Right lobe of liver (tissue), 6 donors: ENCODE measurements at regions not wholly inside any gene's neighbourhood (a gene's known extent, or its start where the extent isn't known, plus 50 kb on each side); places are given as distances from the start of the nearest gene placed in this dataset.

Experiments used
- ATAC-seq, 4 donors: fragments of 200-7000 bp; cut with Tn5 transposase; one replicate each; pipeline ENCODE4 v1.9.1; 2020; ENCODE audit warnings: mild to moderate bottlenecking in 4 of 4, moderate library complexity in 4 of 4
- DNase-seq, 3 donors: peaks; one replicate each; pipeline ENCODE4 v3.0.0-alpha.2; 2020
- H3K27ac ChIP-seq, 3 donors: fragments of 200-600 bp; one replicate each; pipeline ENCODE4 v1.8.0; 2022
- H3K27me3 ChIP-seq, 2 donors: fragments of 200-600 bp; one replicate each; pipeline ENCODE4 v1.8.0; 2022
- H3K36me3 ChIP-seq, 4 donors: fragments of 200-600 bp; sonication (generic) in 1 of 4; one replicate each; pipeline versions ENCODE4 v1.5.1 to v1.8.0; 2017 to 2022; ENCODE audit warnings: control low read depth in 1 of 4
- H3K4me1 ChIP-seq, 4 donors: fragments of 200-600 bp; sonication (generic) in 1 of 4; one replicate each; pipeline versions ENCODE4 v1.5.1 to v1.8.0; 2017 to 2022; ENCODE audit warnings: control low read depth in 1 of 4
- H3K4me3 ChIP-seq, 3 donors: fragments of 200-600 bp; one replicate each; pipeline ENCODE4 v1.8.0; 2022
- H3K9me3 ChIP-seq, 4 donors: fragments of 200-600 bp; sonication (generic) in 1 of 4; one replicate each; pipeline versions ENCODE4 v1.5.1 to v1.8.0; 2017 to 2022; ENCODE audit warnings: control low read depth in 1 of 4
- POLR2A ChIP-seq: fragments of 450-650 bp; IDR thresholded peaks from one replicate; pipeline ENCODE4 v1.6.1; 2017; ENCODE audit warnings: antibody characterized with exemption, mild to moderate bottlenecking
- WGBS: methylation state at CpG from one replicate; pipeline ENCODE4 v1.1.6; 2018; ENCODE audit warnings: low coverage, low lambda C conversion rate; ENCODE audit not compliant: insufficient coverage; ENCODE audit errors: missing lambda C conversion rate; 5-methylcytosine and 5-hydroxymethylcytosine counted together
- intact Hi-C, 2 donors: fragments of 100-400 bp; cut with DNase I; formaldehyde crosslinking; loops; one replicate each; pipeline versions ENCODE4 v1.11.2 to v1.14.1; 2022
- TF ChIP-seq, protein P1 (sequence below), 4 donors: fragments of 200-600 bp in 3 of 4; fragments of 450-650 bp in 1 of 4; IDR thresholded peaks; one replicate each; pipeline versions ENCODE4 v1.5.1 to v1.8.0; 2016 to 2022; ENCODE audit warnings: antibody characterized with exemption in 4 of 4, mild to moderate bottlenecking in 2 of 4
- donor health status: DM: no; HTN: yes; CAD: no.
- donor health status: DM: no; HTN: no; CAD: no.
- donor health status: DM: no; HTN: no; CAD: no.
- donor health status: DM: no; HTN: yes; CAD: no.
- donor health status: DM: no; HTN: yes; CAD: no.

DNA sequence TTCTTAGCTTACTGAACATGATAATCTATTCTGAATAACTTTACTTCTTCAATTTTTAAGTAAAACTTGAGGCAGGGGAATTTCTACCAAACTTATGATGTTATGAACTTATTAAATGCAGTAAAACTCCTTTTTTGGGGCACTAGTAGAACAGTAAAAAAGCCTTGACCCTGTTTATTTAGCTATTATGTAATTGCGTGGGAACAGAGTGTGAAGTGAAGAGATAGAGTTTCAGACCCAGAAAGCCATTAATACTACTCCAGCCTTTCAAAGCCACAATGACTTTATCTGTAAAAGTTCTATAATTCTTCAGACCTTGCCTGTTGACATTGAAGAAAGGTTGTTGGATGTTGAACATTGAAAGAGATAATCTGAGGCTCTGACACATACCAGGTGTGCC lies 638.8 kb upstream of the GRM7 start:
- no peaks in the 10 kb centered on the region for H3K4me1 ChIP-seq
- H3K36me3 ChIP-seq: no peaks in the 10 kb centered on the region
- H3K27ac ChIP-seq: no peak overlapping the region
- intact Hi-C loops: no loop called here
- WGBS: 43% methylated on average over 1 of the region's 1 CpG
- TF ChIP-seq, protein P1, sequence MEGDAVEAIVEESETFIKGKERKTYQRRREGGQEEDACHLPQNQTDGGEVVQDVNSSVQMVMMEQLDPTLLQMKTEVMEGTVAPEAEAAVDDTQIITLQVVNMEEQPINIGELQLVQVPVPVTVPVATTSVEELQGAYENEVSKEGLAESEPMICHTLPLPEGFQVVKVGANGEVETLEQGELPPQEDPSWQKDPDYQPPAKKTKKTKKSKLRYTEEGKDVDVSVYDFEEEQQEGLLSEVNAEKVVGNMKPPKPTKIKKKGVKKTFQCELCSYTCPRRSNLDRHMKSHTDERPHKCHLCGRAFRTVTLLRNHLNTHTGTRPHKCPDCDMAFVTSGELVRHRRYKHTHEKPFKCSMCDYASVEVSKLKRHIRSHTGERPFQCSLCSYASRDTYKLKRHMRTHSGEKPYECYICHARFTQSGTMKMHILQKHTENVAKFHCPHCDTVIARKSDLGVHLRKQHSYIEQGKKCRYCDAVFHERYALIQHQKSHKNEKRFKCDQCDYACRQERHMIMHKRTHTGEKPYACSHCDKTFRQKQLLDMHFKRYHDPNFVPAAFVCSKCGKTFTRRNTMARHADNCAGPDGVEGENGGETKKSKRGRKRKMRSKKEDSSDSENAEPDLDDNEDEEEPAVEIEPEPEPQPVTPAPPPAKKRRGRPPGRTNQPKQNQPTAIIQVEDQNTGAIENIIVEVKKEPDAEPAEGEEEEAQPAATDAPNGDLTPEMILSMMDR (IDR thresholded peaks at IDR 0.05): no peak
- TF ChIP-seq POLR2A: no peak
- DNase-seq (no peak), ATAC-seq (no peak)
- no peak overlapping the region for H3K4me3 ChIP-seq
- no peaks in the 10 kb centered on the region for H3K27me3 ChIP-seq
- H3K9me3 ChIP-seq: no peaks in the 10 kb centered on the region

GRCh38 chr3:6223572-6223971 lies 637.3 kb upstream of the GRM7 start:
- Histone ChIP-seq H3K27me3 (no peaks in the 10 kb centered on the region), H3K36me3 (no peaks in the 10 kb centered on the region), H3K9me3 (no peaks in the 10 kb centered on the region), H3K4me3 (no peak overlapping the region), H3K27ac (no peak overlapping the region), H3K4me1 (no peaks in the 10 kb centered on the region)
- TF ChIP-seq, protein P1 (IDR thresholded peaks at IDR 0.05): no peak
- TF ChIP-seq POLR2A: no peak
- no peak for ATAC-seq
- WGBS: 59% methylated on average over 3 of the region's 3 CpGs
- intact Hi-C loops: no loop called here
- no peak for DNase-seq

DNA sequence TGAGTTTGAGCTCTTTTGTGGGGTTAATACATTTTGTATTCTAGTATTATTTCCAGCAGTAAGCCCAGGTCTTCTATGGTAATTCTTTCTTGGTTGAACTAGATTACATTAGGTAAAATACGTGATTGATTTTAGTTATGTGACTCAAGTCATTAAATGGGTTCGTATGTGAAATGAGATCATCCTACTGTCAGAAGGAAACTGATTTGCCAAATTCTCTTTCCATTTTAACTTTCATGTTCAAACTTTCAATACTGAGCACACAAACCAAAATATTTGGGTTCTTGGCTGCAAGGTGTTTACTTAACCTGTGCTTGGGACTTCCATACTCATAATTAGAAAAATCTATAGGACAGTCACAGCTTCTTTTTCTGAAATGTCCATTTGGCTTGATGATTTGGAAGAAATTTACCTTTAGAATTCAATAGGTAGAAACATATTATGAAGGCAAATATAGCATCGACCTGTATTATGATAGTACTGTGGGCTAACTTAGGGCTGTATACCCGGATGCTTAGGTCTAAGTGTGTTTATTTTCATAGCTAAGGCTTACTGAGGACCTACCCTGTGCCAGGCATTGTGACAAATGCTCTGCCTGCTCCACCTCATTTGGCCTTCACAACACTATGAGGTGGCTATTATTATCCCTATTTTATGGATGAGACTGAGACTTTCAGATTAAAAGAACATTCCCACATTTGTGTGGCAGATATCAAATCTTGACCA lies 631.8 kb upstream of the GRM7 start:
- Histone ChIP-seq H3K36me3 (no peaks in the 10 kb centered on the region), H3K27ac (no peak overlapping the region), H3K4me1 (no peaks in the 10 kb centered on the region), H3K4me3 (no peak overlapping the region), H3K9me3 (no peaks in the 10 kb centered on the region), H3K27me3 (no peaks in the 10 kb centered on the region)
- TF ChIP-seq POLR2A: no peak
- TF ChIP-seq, protein P1 (IDR thresholded peaks at IDR 0.05): no peak
- 60% methylated on average over 4 of the region's 4 CpGs for WGBS
- no peak for ATAC-seq
- no peak for DNase-seq
- intact Hi-C loops: no loop called here

DNA sequence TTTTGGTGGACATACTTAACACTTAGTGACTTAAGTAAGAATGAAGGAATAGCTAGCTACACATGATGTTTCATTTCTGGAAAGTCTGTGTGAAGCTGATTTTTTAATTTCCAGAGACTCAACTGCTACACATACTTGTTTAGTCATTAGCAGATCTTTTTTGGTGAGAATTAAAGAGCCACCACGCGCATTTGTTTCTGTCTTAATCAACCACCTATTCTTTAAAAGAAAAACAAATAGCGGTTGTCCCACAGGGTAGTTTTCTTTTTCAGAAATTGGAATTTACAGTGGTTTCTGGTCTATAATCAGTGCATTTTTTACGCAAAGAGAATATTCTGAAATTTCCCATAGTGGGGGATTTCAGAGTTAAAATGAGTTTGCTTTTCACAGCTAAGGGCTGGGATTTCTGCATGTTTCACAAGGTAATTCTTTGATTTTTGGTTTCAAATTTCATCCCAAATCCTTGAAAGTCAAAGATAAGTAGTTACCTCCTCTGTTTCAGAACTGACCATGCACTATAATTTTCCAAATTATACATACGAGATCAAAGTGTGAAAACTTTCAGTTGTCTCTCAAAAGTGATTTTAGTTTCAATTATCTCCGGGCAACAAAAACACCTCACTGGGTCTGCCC lies 631.0 kb upstream of the GRM7 start:
- Histone ChIP-seq H3K4me3 (no peak overlapping the region), H3K27me3 (no peaks in the 10 kb centered on the region), H3K4me1 (no peaks in the 10 kb centered on the region), H3K27ac (no peak overlapping the region), H3K9me3 (no peaks in the 10 kb centered on the region), H3K36me3 (no peaks in the 10 kb centered on the region)
- no peak for TF ChIP-seq POLR2A
- TF ChIP-seq, protein P1 (IDR thresholded peaks at IDR 0.05): no peak
- intact Hi-C loops: no loop called here
- DNase-seq (no peak), ATAC-seq (no peak)
- WGBS: 65% methylated on average over 6 of the region's 6 CpGs
